SK-N-SH treated with all-trans-retinoic acid at 6 μM for 48 hours (cell line): ENCODE measurements at regions not wholly inside any gene's neighbourhood (a gene's known extent, or its start where the extent isn't known, plus 50 kb on each side); places are given as distances from the start of the nearest gene placed in this dataset.

Experiments used
- ARNTL ChIP-seq: fragments of 450-650 bp; formaldehyde crosslinking; IDR thresholded peaks from 2 replicates; pipeline ENCODE4 v1.5.0; 2020; ENCODE audit warnings: low read depth, mild to moderate bottlenecking, moderate library complexity, borderline replicate concordance
- ISL1 ChIP-seq: fragments of 250-450 bp; sonication (Bioruptor Pico); IDR thresholded peaks from 2 replicates; pipeline ENCODE4 v2.1.2; 2022; ENCODE audit warnings: mild to moderate bottlenecking, moderate library complexity
- SNAI2 ChIP-seq: fragments of 250-450 bp; sonication (Bioruptor Pico); IDR thresholded peaks from 2 replicates; pipeline ENCODE4 v1.5.0; 2020; ENCODE audit warnings: mild to moderate bottlenecking, moderate library complexity
- ZFP30 ChIP-seq: fragments of 450-650 bp; formaldehyde crosslinking; IDR thresholded peaks from 2 replicates; pipeline ENCODE4 v1.5.0; 2022; ENCODE audit warnings: mild to moderate bottlenecking, moderate library complexity

GRCh38 chr15:79765081-79765480 lies 131.7 kb downstream of the MTHFS start:
- TF ChIP-seq ZFP30 (no peak), ARNTL (CRISPR knock-in tag) (no peak), ISL1 (no peak), SNAI2 (CRISPR knock-in tag) (no peak)
